LNCaP clone FGC (cell line): ENCODE measurements at regions not wholly inside any gene's neighbourhood (a gene's known extent, or its start where the extent isn't known, plus 50 kb on each side); places are given as distances from the start of the nearest gene placed in this dataset.

ENCODE experiments used
- DNase-seq: peaks from one replicate; pipeline ENCODE4 v3.0.0-alpha.2; 2011; ENCODE audit warnings: low read depth
- H3K4me3 ChIP-seq: 2 replicates; pipeline ENCODE4 v1.5.1; 2011; ENCODE audit warnings: mild to moderate bottlenecking, low read depth, low read length, control low read depth
- TF ChIP-seq, protein P1 (sequence below): IDR thresholded peaks from 2 replicates; pipeline ENCODE4 v1.5.1; 2012; ENCODE audit warnings: mild to moderate bottlenecking; ENCODE audit not compliant: control insufficient read depth, insufficient read depth; ENCODE audit errors: extremely low read depth

DNA sequence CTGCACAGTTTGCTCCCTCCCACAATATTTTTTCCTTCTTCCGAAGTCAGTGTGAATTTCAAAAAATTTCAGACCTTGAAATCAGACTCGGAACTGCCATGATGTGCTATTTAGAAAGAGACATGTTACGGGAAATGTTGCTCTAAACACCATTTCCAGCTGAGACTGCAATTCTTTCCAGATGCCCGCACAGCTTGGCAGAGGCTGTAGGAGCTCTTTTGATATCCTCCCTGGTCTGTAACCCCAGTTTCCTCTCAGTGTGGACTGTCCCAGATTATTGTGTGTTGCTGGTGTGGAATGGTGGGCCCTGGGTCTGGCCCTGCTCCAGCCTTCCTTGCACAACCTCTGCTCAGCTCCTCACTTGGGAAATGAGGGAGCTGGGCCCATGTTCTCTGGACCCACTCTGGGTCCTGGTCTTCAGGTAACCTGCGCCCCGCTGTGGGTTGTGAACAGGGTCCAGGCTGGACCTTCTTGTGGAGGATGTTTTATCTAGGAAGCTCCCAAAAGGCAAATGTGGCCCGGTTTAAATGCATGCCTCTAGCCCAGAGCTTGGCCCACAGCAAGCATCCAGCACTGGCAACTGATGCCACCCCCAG lies 172.8 kb upstream of the CXCL12 start:
- TF ChIP-seq, protein P1, sequence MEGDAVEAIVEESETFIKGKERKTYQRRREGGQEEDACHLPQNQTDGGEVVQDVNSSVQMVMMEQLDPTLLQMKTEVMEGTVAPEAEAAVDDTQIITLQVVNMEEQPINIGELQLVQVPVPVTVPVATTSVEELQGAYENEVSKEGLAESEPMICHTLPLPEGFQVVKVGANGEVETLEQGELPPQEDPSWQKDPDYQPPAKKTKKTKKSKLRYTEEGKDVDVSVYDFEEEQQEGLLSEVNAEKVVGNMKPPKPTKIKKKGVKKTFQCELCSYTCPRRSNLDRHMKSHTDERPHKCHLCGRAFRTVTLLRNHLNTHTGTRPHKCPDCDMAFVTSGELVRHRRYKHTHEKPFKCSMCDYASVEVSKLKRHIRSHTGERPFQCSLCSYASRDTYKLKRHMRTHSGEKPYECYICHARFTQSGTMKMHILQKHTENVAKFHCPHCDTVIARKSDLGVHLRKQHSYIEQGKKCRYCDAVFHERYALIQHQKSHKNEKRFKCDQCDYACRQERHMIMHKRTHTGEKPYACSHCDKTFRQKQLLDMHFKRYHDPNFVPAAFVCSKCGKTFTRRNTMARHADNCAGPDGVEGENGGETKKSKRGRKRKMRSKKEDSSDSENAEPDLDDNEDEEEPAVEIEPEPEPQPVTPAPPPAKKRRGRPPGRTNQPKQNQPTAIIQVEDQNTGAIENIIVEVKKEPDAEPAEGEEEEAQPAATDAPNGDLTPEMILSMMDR, result no peak
- no peak overlapping the region for H3K4me3 ChIP-seq
- DNase-seq, result no peak

DNA sequence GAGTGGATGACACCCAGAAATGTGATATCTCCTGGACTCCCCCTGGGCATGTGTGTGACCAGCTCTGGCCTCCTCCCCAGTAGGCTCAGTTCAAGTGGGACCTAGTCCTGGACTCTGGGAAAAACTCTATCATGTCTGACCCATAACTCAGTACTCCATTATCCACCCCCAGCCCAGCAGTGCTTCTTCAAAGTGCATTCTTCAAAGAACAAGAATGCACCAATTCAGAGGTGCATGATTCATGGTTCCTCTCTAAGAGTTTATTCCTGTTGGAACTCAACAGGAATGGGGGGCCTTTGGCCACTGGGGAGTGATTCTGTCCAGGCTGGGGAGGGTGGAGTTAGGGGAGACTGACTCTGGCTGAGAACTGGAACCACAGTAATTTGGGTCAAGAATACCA lies 173.6 kb upstream of the CXCL12 start:
- DNase-seq, result no peak
- H3K4me3 ChIP-seq, result no peak overlapping the region
- TF ChIP-seq, protein P1, result no peak

DNA sequence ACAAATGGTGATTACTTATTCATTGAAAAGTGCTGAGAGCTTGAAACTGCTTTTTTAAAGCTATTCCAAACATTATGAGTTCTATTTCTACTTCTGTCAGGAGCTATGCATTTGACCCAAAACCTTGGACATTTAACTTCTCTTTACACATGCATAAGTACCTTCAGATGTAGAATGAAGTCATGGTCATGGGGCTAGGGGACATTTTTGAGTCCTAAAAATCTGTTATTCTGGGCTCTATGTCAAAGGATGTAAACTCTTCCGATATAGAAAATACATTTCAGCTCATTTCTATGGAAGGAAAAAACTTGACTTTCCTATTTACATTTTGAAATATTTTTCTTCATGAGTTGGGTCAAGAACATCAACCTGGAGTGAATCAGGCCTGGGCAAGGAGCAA lies 179.5 kb upstream of the CXCL12 start:
- no peak overlapping the region for H3K4me3 ChIP-seq
- TF ChIP-seq, protein P1, result no peak
- no peak for DNase-seq

DNA sequence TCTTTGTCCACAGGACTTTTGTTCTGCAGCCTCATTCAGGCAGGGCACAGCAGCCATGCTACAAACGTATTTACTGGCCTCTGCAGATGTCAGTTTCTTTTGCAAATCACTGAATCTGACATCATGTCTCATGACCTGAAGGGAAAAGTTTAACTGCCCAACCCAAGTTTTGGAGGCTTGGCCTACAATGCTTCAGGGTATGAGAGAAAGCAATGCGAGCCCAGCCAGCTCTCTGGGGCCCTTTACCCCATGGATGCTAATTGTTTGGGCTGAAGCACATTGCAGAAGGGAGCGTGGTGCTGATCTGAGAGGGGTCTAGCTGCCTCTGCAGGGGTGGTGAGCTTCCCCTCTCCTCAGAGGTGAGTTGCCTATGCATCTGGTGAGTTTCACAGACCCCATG lies 179.9 kb upstream of the CXCL12 start:
- TF ChIP-seq, protein P1, result no peak
- H3K4me3 ChIP-seq, result no peak overlapping the region
- DNase-seq, result no peak

DNA sequence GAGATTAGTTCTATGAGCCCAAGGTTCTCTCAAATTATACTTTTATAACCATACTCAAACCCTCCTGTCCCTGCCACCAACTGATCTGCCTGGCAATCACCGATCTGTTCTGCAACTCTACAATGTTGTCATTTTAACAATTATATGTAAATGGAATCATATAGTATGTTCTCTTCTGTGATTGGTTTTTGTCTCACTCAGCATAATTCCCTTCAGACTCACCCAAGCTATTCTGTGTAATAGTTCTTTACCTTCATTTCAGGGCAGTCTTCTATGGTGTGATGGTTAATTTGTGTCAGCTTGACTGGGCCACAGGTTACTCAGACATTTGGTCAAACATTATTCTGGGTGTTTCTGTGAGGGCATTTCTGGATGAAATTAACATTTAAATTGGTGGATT lies 181.9 kb upstream of the CXCL12 start:
- H3K4me3 ChIP-seq, result no peak overlapping the region
- TF ChIP-seq, protein P1, result no peak
- no peak for DNase-seq

DNA sequence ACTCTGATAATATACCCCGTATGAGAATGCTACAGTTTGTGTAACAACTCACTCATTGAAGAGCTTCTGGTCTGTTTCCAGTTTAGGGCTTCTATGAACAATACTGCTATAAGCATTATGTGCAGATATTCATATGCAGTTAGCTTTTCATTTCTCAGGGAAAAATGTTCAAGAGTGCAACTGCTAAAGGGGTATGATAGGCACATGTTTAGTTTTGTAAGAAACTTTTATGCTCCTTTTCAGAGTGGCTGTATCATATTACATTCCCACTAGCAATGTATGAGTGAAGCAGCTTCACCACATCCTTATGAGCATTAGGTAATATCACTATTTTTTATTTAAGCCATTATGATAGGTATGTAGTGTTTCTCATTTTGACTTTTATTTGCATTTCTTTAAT lies 182.6 kb upstream of the CXCL12 start:
- no peak overlapping the region for H3K4me3 ChIP-seq
- no peak for DNase-seq
- TF ChIP-seq, protein P1, result no peak

DNA sequence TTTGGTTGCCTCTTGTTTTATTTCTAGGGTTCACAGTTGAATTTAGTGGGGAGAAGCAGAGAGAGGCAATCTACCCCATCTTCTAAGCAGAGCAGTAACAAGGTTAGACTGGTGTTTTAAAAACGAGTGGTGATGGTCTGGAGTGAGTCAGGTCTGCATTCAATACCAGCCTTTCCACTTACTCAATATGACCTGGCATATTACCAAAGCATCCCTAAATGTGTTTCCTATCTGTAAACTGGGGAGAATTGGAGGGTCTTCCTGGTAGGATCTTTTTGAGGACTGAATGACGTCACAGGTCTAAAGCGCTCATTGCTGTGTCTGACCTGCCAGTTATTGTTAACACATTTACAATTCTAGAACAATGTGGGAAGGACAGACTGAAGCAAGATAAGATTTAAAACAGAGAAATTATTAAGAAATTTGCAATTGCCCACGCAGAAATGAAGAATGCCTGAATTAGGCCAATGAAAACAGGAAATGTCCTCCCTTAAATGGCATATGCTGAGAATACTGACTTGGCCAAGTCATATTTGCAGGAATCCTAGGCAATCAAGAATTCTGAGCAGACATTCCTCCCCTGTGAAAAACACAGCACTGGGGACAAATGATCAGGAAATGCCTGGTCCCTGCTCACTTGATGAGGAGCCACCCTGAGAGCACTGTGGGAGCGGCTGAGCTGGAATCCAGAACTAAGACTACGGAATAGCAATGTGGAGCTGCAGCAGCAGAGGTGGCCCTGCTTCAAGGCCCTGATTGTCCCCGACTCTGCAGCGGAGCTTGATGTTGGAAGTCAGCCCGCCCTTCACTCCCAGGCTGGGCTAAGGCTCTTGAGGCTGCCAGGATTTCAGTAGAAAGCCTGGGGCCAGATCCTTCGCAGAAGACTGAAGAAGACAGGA lies 184.5 kb upstream of the CXCL12 start:
- DNase-seq, result no peak
- H3K4me3 ChIP-seq, result no peak overlapping the region
- TF ChIP-seq, protein P1, result no peak
